Endothelial cell of umbilical vein (primary cell): ENCODE measurements at regions not wholly inside any gene's neighbourhood (a gene's known extent, or its start where the extent isn't known, plus 50 kb on each side); places are given as distances from the start of the nearest gene placed in this dataset.

Experiments used
- BruUV-seq: library from RNA; stranded (reverse); fragments of 400-500 nt; replicated peaks from 2 replicates; lab custom pipeline; 2021; lab: Mats Ljungman, UMichigan
- CTCF ChIA-PET: fragments of 300-600, 350-600 bp; sonication (Branson Sonifier 250); formaldehyde crosslinking; loops from one replicate; lab custom pipeline; 2021; ENCODE audit warnings: antibody characterized with exemption, inconsistent platforms; lab: Charles Lee
- POLR2A ChIA-PET: fragments of 300-600, 350-600 bp; sonication (Branson Sonifier 250); formaldehyde crosslinking; loops from one replicate; lab custom pipeline; 2021; ENCODE audit warnings: antibody characterized with exemption, inconsistent platforms; lab: Charles Lee
- DNase-seq: peaks from one replicate; pipeline ENCODE4 v3.0.0-alpha.2; 2011; ENCODE audit warnings: low read depth, low spot score
- FAIRE-seq: peaks from 2 replicates; lab custom pipeline; 2011; peaks lifted over from hg19 to GRCh38; lab: Jason Lieb, UNC
- H2AFZ ChIP-seq: 2 replicates; pipeline ENCODE4 v1.6.0; 2012; ENCODE audit warnings: low read depth, low read length, control low read depth, inconsistent platforms
- H3K27ac ChIP-seq: 2 replicates; pipeline ENCODE4 v1.5.1; 2011; ENCODE audit warnings: low read depth, mild to moderate bottlenecking, control low read depth, low read length, moderate library complexity; ENCODE audit not compliant: insufficient read depth
- H3K27me3 ChIP-seq, 2 experiments: 2 replicates each; pipeline versions ENCODE4 v1.6.0 to v1.6.1; 2011; ENCODE audit warnings: low read length in 2 of 2, mixed read lengths in 1 of 2; ENCODE audit not compliant: control insufficient read depth in 2 of 2, insufficient read depth in 2 of 2
- H3K36me3 ChIP-seq, 2 experiments: 2 replicates in 1 of 2; 3 replicates in 1 of 2; pipeline ENCODE4 v1.5.1; 2011; ENCODE audit warnings: low read length in 2 of 2, mild to moderate bottlenecking in 1 of 2, moderate library complexity in 1 of 2; ENCODE audit not compliant: control insufficient read depth in 2 of 2, insufficient read depth in 2 of 2; ENCODE audit errors: extremely low read depth in 1 of 2
- H3K4me1 ChIP-seq: 3 replicates; pipeline ENCODE4 v1.5.1; 2011; ENCODE audit warnings: mild to moderate bottlenecking, low read length; ENCODE audit not compliant: control insufficient read depth, insufficient read depth; ENCODE audit errors: extremely low read depth
- H3K4me2 ChIP-seq: 2 replicates; pipeline ENCODE4 v1.6.1; 2011; ENCODE audit warnings: low read length, control low read depth, mixed read lengths; ENCODE audit not compliant: insufficient read depth
- H3K4me3 ChIP-seq, 3 experiments: fragments of 200-600 bp in 1 of 3; sonication (generic), shearing (Covaris generic) in 1 of 3; replicated peaks in 1 of 3; 2 replicates each; pipeline ENCODE4 v1.5.1; 2011 to 2016; ENCODE audit warnings: control low read depth in 3 of 3, low read length in 3 of 3, mild to moderate bottlenecking in 2 of 3, inconsistent platforms in 1 of 3, low read depth in 1 of 3, moderate library complexity in 1 of 3; ENCODE audit not compliant: insufficient read depth in 1 of 3
- H3K79me2 ChIP-seq: 2 replicates; pipeline ENCODE4 v1.6.0; 2012; ENCODE audit warnings: low read length, inconsistent platforms; ENCODE audit not compliant: control insufficient read depth, insufficient read depth
- H3K9ac ChIP-seq: replicated peaks from 2 replicates; pipeline ENCODE3; 2011; ENCODE audit warnings: low read length, control low read depth; ENCODE audit not compliant: insufficient read depth; ENCODE audit errors: extremely low read depth
- H3K9me1 ChIP-seq: replicated peaks from 3 replicates; pipeline ENCODE4 v1.6.0; 2011; ENCODE audit warnings: mild to moderate bottlenecking, low read length; ENCODE audit not compliant: control insufficient read depth, insufficient read depth; ENCODE audit errors: extremely low read depth
- H3K9me3 ChIP-seq: replicated peaks from 2 replicates; pipeline ENCODE4 v1.5.1; 2012; ENCODE audit warnings: low read length, inconsistent platforms; ENCODE audit not compliant: control insufficient read depth, insufficient read depth
- H4K20me1 ChIP-seq: replicated peaks from 2 replicates; pipeline ENCODE3; 2011; ENCODE audit warnings: mild to moderate bottlenecking, low read length; ENCODE audit not compliant: control insufficient read depth, insufficient read depth; ENCODE audit errors: extremely low read depth
- FOS ChIP-seq: IDR thresholded peaks from 2 replicates; pipeline ENCODE4 v1.6.1; 2011; ENCODE audit warnings: mild to moderate bottlenecking, low read length, moderate library complexity, borderline replicate concordance; ENCODE audit not compliant: insufficient read depth
- GATA2 ChIP-seq: IDR thresholded peaks from 2 replicates; pipeline ENCODE4 v1.7.0; 2011; ENCODE audit warnings: low read depth, mild to moderate bottlenecking, moderate library complexity, mixed read lengths, low read length; ENCODE audit not compliant: insufficient read length, insufficient read depth
- dilution Hi-C: fragments of 300-500 bp; cut with MboI; formaldehyde crosslinking; loops from one replicate; pipeline ENCODE4 v1.15.0; 2019; ENCODE audit warnings: low sequenced_read_pairs; ENCODE audit not compliant: extremely low pct_ligation_motif_present
- intact Hi-C: fragments of 100-400 bp; cut with micrococcal nuclease; formaldehyde crosslinking; loops from one replicate; pipeline ENCODE4 v1.10.0; 2022
- TF ChIP-seq, protein P1 (sequence below): IDR thresholded peaks from 2 replicates; pipeline ENCODE4 v1.6.1; 2011; ENCODE audit not compliant: insufficient read depth, insufficient read length
- TF ChIP-seq, protein P2 (sequence below), 2 donors: IDR thresholded peaks; 1 replicate in 1 of 2; 2 replicates in 1 of 2; pipeline ENCODE4 v1.5.1; 2011; ENCODE audit warnings: low read length in 2 of 2, mild to moderate bottlenecking in 2 of 2, moderate library complexity in 2 of 2, control low read depth in 1 of 2, inconsistent platforms in 1 of 2, low read depth in 1 of 2; ENCODE audit not compliant: insufficient read depth in 1 of 2; ENCODE audit errors: extremely low read depth in 1 of 2

DNA sequence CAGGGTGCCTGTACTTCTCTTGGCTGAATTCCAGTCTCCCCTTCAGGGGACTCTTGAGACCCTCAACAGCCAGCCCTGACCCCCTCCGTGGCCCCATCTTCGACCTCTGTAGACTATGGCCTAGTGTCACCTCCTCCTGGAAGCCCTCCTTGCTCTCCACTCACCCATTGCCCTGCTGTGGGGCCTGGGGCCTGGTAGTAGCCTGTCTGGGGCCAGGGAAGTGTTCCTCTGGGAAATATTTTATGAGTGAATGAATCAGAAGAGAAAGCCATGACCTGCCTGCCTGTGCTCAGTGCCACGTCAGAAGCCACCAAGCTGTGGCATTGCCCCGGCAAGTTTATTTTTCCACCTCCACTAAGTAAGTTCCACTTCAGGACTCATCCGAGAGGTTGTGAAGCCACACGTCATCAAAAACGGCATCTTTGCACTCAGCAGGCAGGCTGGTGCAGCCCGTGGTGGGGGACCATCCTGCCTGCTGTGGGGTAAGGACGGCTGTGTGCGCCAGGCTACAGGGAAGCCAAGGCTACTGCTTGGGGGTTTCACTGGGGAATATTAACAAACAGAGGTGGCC lies 59.6 kb upstream of the PPARA start:
- peak; percentile 4 for FAIRE-seq
- CTCF ChIA-PET: interaction anchor here (0.6 kb wide), 2 partner anchors 26 to 84 kb away, joined by 3 read pairs; no protein-coding TSS in a partner anchor
- no peak overlapping the region for H3K9ac ChIP-seq

More for the DNA sequence above, 59.6 kb upstream of the PPARA start:
- no peak for DNase-seq
- H2AFZ ChIP-seq: no peak overlapping the region
- POLR2A ChIA-PET: no interaction called here
- H4K20me1 ChIP-seq: no peaks in the 10 kb centered on the region
- no peaks in the 10 kb centered on the region for H3K9me1 ChIP-seq
- peaks cover 97% of the 10 kb centered on the region for H3K79me2 ChIP-seq
- peak overlapping the region; percentile 32 for H3K27ac ChIP-seq
- no peak overlapping the region for H3K4me2 ChIP-seq
- intact Hi-C loops: no loop called here
- no peaks in the 10 kb centered on the region for H3K9me3 ChIP-seq
- H3K27me3 ChIP-seq: no peaks in the 10 kb centered on the region
- dilution Hi-C loops: no loop called here
- H3K4me1 ChIP-seq: peaks cover 46% of the 10 kb centered on the region
- TF ChIP-seq, protein P1, sequence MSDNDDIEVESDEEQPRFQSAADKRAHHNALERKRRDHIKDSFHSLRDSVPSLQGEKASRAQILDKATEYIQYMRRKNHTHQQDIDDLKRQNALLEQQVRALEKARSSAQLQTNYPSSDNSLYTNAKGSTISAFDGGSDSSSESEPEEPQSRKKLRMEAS: no peak
- TF ChIP-seq FOS (no peak), GATA2 (no peak)
- TF ChIP-seq, protein P2, sequence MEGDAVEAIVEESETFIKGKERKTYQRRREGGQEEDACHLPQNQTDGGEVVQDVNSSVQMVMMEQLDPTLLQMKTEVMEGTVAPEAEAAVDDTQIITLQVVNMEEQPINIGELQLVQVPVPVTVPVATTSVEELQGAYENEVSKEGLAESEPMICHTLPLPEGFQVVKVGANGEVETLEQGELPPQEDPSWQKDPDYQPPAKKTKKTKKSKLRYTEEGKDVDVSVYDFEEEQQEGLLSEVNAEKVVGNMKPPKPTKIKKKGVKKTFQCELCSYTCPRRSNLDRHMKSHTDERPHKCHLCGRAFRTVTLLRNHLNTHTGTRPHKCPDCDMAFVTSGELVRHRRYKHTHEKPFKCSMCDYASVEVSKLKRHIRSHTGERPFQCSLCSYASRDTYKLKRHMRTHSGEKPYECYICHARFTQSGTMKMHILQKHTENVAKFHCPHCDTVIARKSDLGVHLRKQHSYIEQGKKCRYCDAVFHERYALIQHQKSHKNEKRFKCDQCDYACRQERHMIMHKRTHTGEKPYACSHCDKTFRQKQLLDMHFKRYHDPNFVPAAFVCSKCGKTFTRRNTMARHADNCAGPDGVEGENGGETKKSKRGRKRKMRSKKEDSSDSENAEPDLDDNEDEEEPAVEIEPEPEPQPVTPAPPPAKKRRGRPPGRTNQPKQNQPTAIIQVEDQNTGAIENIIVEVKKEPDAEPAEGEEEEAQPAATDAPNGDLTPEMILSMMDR (IDR thresholded peaks at IDR 0.05; ENCODE audit: extremely low read depth in 1 of 2, insufficient read depth in 1 of 2, low read depth in 1 of 2, low read length in 2 of 2): no peak
- no TSS peak for BruUV-seq
- peaks cover 11 to 52% of the 10 kb centered on the region in 2 experiments for H3K36me3 ChIP-seq
- H3K4me3 ChIP-seq: no peak overlapping the region
